ENCODE measurements at regions not wholly inside any gene's neighbourhood (a gene's known extent, or its start where the extent isn't known, plus 50 kb on each side); places are given as distances from the start of the nearest gene placed in this dataset.
"Not testable (repeated sequence)": the region's sequence is repeated elsewhere in the genome, so short reads cannot be mapped to it uniquely, and the experiment has no call there.

DNA sequence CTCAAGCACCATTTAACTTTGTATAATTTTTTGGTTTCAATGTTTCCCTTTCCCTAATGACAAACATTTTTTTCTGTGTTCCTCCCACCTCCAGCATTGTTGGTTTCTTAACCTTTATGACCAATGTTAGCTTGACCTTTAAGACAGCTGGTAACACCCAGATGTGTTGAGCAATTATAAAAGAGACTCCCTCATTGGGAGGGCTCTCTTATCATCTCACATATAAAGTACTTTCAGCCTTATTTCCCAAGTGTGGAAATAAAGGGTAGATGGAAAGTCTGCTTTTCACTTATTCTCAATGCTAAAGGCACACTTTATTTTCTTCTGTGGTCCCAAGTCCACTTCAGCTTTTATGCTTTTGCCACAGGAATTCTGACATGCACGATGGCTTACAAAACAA is 1420.4 kb downstream of the RAPGEF2 start:
- no peak for DNase-seq

DNA sequence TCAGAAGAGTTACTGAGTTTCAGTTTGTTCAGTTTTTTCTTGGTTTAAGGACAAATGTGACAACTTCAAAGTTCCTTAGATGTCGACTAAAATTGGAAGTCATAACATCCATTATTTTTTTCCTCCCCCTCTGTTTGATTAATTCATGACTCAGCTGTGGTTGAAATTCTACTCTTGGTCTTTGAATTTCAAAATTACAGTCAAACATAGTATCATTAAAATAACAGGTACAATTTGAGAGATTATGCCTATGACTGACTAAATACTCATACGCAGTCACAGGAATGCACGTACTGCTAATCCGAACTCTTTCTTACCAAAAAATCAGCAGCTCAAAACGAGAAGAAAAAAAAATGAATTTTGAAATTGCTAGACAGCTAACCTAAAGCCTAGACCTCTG is 1434.8 kb downstream of the RAPGEF2 start:
- DNase-seq = no peak

- no peak for DNase-seq
Observed at GRCh38 chr4:160546201-160546600, 1443.3 kb downstream of the RAPGEF2 start.

GRCh38 chr4:160549951-160550519 is 1447.2 kb downstream of the RAPGEF2 start:
- DNase-seq = not testable (repeated sequence)

- no peak for DNase-seq
Observed at GRCh38 chr4:160562661-160563060, 1459.8 kb downstream of the RAPGEF2 start.

- DNase-seq = no peak
Observed at GRCh38 chr4:160563552-160564282, 1460.8 kb downstream of the RAPGEF2 start.

DNA sequence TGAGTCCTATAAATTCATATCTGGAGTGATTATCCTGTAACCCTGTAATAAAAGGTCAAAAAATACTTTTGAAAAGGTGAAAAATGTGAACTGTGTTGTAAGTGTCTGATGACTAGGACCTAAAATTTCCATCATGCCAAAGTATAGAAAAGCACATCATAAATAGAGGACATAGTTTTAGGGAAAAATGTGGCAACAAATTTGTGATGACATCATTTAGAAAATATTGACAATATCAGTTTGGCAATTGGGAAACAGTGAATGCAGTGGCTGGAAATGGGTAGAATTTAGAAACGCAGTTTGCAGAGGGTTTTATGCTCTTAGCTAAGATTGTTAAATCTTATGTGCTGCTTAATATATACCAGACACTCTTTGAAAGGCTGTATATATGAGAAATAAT is 1464.8 kb downstream of the RAPGEF2 start:
- no peak for DNase-seq

- no peak for DNase-seq
Observed at GRCh38 chr4:160570271-160570670, 1467.4 kb downstream of the RAPGEF2 start.

- DNase-seq = not testable (repeated sequence)
Observed at GRCh38 chr4:160574272-160574671, 1471.4 kb downstream of the RAPGEF2 start.

DNA sequence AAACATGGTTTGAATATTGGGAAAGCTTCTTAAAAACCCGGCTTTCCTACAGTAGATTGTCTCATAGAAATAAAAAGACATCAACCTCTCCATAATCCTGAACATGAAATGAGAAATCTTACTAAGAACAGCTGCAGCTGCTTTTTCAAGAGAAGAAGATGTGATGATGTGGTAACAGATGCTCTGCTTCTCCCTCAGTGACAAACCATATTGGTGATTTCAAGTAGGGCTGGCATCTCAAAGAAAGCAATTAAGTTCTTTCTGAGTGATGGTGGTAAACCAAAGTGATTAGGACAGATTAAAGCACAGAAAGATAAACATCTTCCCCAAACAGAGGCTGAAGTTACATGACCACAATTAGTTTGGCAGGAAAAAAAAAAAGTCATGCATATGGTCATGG is 1477.7 kb downstream of the RAPGEF2 start:
- no peak for DNase-seq

DNA sequence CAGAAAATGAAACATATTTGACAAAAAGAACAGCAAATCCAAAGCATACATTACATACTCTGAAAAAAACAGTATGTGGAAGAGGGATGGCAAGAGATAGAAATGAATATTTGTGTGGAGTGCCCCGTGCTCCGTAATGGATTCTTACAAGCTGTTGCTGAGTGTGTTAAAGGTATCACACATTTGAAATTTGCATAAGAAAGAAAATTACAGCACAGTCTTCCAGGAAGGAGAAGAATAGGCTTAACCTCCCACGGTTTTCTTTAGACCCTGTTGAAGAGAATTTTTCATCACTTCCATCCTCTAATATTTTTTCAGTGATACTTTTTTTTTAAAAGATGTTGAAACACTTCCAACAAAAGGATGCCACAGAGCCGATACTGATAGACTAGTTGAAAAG is 1489.4 kb downstream of the RAPGEF2 start:
- DNase-seq = no peak

- no peak for DNase-seq
Observed at GRCh38 chr4:160595646-160596045, 1492.8 kb downstream of the RAPGEF2 start.

DNA sequence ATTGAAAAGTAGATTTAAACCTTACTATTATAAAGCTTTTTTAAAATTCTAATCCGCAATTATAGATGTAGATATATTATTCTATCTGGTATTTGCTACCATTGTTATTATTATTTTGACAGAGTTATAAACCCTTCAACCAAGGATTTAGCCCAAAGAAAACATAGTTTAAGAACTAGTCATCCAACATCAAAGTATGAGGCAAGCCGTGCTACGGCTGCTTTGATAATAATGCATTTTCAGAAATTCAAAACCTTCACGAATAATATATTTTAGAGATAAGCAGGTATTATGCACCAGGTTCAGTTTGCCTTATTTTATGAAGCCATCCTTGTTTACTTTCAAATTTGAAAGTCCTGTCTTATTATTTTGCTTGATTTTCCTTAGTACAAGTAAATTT is 1501.7 kb downstream of the RAPGEF2 start:
- DNase-seq = no peak

DNA sequence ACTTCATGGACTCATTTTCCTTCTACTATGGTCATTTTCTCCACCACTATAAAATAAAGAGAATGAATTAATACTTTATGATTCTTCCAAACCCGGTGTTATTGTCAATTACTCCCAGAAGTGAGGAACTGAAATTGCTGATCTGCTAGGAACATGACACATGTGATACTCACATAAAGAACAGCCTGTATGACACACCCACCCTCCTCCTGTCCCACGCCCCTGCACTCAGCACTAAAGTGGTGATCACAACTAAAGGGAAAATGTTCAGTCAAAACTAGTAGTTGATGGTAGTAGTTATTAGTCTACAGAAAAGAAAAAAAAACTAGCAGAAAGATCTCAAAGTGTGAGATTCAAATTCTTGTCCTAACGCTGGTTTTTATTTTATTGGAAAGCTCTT is 1508.3 kb downstream of the RAPGEF2 start:
- no peak for DNase-seq

GRCh38 chr4:160631044-160631443 is 1528.2 kb downstream of the RAPGEF2 start:
- no peak for DNase-seq

DNA sequence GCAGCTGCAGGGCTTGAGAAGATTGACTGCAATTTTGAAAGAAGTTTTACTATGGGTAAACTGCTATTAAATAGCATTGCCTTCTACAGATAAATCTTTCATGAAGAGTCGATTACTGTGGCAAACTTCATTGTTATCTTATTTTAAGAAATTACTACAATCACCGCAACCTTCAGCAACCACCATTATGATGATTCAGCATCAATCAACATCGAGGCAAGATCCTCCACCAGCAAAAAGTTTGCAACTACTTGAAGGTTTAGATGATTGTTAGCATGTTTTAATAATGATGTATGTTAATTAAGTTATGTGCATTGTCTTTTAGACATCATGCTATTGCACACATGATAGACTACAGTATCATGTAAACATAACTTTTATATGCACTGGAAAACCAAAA is 1511.0 kb downstream of the FSTL5 start:
- DNase-seq = no peak

DNA sequence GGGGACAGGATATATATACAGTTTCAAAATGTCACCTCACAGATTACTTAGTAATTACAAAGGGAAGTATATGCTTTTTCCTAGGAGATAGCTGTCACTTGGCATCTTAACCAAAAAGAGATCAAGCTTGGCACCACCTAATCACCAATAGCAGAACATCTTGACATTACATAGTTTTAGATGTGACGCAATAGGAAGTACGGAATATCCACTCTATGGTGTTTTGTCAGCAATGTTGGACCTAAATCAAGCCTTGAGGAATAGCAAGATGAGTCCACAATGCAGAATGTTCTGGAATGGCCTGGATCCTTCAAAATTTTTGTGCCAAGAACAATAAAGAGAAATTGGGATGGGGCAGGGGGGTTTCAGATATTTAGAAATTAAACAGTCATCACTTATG is 1488.2 kb downstream of the FSTL5 start:
- DNase-seq = no peak

DNA sequence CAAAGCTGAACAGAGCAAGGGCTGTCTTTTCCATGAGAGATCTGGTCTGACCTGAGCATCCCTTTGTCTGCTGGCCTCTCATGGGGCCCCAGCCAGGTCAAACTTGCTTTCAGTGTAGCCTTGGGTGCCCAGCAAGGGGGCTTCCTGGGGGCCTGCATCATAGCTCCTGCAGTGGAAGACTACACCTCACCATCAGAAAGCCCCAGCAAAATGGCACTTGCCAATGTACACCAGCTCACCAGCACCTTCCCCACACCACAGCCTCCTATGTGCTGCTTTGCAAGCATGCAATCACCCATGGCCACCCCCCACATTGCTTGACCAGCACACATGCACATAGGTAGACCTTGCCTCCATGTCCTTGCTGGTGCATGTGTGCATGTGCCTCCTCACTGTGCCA is 1478.1 kb downstream of the FSTL5 start:
- DNase-seq = no peak

DNA sequence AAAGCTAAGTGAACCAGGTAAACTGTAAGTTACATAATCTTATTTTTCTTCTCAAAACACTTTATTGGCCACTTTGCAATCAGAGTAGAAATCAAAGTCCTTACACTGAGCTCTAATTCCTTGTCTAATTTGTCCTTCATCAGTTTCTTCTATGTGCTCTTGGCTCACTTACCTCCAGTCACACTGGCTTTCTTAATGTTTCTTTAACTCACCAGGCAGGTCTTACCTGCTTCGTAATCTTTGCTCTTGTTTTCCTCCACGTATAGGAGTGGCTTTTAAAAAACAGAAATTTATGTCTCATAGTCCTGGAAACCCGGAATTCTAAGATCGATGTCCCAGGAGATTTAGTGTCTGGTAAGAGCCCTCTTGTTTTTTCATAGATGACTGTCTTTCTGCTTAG is 1462.1 kb downstream of the FSTL5 start:
- no peak for DNase-seq

DNA sequence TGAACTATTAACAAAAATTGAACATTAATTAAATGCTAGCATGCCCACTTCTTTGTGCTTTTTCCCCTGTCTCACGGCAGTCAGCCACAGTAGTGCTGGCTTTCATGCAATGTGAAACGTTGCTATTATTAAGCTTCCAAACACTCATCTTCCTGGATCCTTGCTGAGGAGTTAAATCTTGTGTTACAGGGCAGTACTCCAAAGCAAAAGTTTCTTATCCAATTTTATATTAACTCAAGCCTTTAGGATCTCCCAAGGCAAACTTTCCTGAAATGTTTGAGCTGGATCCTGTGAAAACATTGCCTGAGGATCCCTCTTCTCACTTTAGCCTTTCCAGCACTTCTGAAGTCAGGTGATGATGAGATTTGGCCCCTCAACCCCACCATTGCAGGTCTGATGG is 1454.8 kb downstream of the FSTL5 start:
- no peak for DNase-seq

DNA sequence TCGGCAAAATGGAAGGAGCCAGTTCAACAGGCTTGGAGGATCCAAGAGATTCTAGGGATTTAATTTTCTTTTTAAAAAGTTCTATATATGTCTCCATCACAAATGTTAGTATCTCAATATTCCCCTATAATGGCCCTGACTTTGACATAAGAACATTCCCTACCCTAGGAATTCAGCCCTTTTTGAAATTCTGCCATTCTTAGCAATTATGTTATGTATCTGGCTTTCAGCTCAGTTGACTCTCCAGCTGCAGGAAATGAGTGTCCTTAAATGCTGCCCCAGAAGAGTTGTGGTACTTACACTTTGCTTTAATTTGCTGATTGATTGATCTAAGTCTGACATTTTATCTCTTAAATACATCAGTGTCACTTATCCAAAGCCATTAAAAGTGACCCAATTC is 1454.3 kb downstream of the FSTL5 start:
- DNase-seq = no peak

- no peak for DNase-seq
Observed at GRCh38 chr4:160716551-160716950, 1447.2 kb downstream of the FSTL5 start.

DNA sequence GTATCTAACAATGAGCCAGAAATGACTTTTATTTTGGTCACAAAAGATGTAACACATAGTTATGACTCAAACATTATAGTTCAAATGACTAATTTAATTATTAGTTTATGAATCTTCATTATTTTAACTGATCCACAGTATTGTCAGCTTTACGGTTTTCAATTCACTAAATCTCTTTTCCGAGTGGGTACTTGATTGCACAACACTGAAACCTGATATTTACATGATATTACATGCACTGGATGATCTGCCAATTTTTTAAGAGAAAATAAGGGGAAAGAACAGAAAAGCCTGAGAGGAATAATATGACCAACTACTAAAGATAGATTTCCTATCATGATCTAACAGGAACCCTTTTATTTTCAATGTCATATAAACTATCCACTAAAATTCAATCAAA is 1446.0 kb downstream of the FSTL5 start:
- no peak for DNase-seq

- DNase-seq = no peak
Observed at GRCh38 chr4:160724063-160724462, 1439.7 kb downstream of the FSTL5 start.

- no peak for DNase-seq
Observed at GRCh38 chr4:160745126-160745525, 1418.7 kb downstream of the FSTL5 start.

Data from activated CD4-positive, alpha-beta T cell treated with anti-CD3 and anti-CD28 coated beads, Interleukin-10, Interleukin-2, amounts not matched to agents 100 ng/mL and 50 ng/mL, durations not matched to agents 16 hours and 8 hours (primary cell).